Astrocyte of the hippocampus (primary cell): ENCODE measurements at regions not wholly inside any gene's neighbourhood (a gene's known extent, or its start where the extent isn't known, plus 50 kb on each side); places are given as distances from the start of the nearest gene placed in this dataset.

ENCODE experiments used
- DNase-seq: peaks from one replicate; pipeline ENCODE4 v3.0.0; 2011; ENCODE audit warnings: low read depth, low spot score

GRCh38 chr6:137734005-137734874, 132.8 kb upstream of the TNFAIP3 start:
- no peak for DNase-seq

GRCh38 chr6:137734875-137735182, 132.2 kb upstream of the TNFAIP3 start:
- no peak for DNase-seq

GRCh38 chr6:137736048-137736818, 130.8 kb upstream of the TNFAIP3 start:
- DNase-seq, result no peak

- no peak for DNase-seq
These were observed 130.1 kb upstream of the TNFAIP3 start for GRCh38 chr6:137736911-137737310.

GRCh38 chr6:137737836-137738596, 129.0 kb upstream of the TNFAIP3 start:
- DNase-seq, result peak; percentile 67

- DNase-seq, result no peak
These were observed 128.0 kb upstream of the TNFAIP3 start for GRCh38 chr6:137738931-137739504.

- DNase-seq, result no peak
These were observed 127.5 kb upstream of the TNFAIP3 start for GRCh38 chr6:137739544-137739943.

- DNase-seq, result no peak
These were observed 126.8 kb upstream of the TNFAIP3 start for GRCh38 chr6:137740091-137740755.

- no peak for DNase-seq
These were observed 125.9 kb upstream of the TNFAIP3 start for GRCh38 chr6:137740967-137741761.

- DNase-seq, result no peak
These were observed 123.6 kb upstream of the TNFAIP3 start for GRCh38 chr6:137743493-137743892.

- no peak for DNase-seq
These were observed 122.2 kb upstream of the TNFAIP3 start for GRCh38 chr6:137744877-137745276.

GRCh38 chr6:137745321-137745720, 121.7 kb upstream of the TNFAIP3 start:
- DNase-seq, result no peak

GRCh38 chr6:137746264-137746663, 120.8 kb upstream of the TNFAIP3 start:
- no peak for DNase-seq

GRCh38 chr6:137749696-137750211, 117.3 kb upstream of the TNFAIP3 start:
- no peak for DNase-seq

- DNase-seq, result no peak
These were observed 116.8 kb upstream of the TNFAIP3 start for GRCh38 chr6:137750297-137750696.

GRCh38 chr6:137751768-137752560, 115.1 kb upstream of the TNFAIP3 start:
- DNase-seq, result no peak

- DNase-seq, result no peak
These were observed 112.7 kb upstream of the TNFAIP3 start for GRCh38 chr6:137754366-137754765.

- DNase-seq, result no peak
These were observed 112.2 kb upstream of the TNFAIP3 start for GRCh38 chr6:137754866-137755265.

GRCh38 chr6:137755284-137755683, 111.8 kb upstream of the TNFAIP3 start:
- no peak for DNase-seq
